ENCODE measurements at regions not wholly inside any gene's neighbourhood (a gene's known extent, or its start where the extent isn't known, plus 50 kb on each side); places are given as distances from the start of the nearest gene placed in this dataset.

DNA sequence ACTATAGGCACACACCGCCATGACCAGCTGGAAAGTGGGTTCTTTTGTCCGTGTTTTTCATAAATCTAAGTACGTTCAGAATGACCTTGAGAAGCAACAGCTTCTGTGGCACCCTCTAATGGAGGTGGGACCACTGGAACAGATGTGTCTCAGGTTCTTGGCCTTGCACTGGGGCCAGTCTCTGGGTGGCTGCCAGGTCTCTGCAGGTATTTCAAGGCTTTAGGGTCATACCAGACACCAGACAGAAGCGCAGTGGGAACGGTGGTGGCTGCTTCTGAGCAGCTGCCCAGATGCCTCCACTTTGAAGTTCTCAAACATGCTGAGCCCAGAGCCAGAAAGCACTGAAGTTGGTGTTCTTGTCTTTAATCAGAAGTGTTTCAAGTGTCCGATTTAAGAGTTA is 75.0 kb upstream of the RBM19 start:
- TF ChIP-seq, protein P1, sequence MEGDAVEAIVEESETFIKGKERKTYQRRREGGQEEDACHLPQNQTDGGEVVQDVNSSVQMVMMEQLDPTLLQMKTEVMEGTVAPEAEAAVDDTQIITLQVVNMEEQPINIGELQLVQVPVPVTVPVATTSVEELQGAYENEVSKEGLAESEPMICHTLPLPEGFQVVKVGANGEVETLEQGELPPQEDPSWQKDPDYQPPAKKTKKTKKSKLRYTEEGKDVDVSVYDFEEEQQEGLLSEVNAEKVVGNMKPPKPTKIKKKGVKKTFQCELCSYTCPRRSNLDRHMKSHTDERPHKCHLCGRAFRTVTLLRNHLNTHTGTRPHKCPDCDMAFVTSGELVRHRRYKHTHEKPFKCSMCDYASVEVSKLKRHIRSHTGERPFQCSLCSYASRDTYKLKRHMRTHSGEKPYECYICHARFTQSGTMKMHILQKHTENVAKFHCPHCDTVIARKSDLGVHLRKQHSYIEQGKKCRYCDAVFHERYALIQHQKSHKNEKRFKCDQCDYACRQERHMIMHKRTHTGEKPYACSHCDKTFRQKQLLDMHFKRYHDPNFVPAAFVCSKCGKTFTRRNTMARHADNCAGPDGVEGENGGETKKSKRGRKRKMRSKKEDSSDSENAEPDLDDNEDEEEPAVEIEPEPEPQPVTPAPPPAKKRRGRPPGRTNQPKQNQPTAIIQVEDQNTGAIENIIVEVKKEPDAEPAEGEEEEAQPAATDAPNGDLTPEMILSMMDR (IDR thresholded peaks at IDR 0.05): no peak
- no peak for TF ChIP-seq POLR2A (IDR thresholded peaks at IDR 0.05)

Data from heart left ventricle (tissue), 13 donors.